Activated T-cell treated with anti-CD3 and anti-CD28 coated beads, Interleukin-2, amount 50 U/mL, for 24 hours (primary cell): ENCODE measurements at regions not wholly inside any gene's neighbourhood (a gene's known extent, or its start where the extent isn't known, plus 50 kb on each side); places are given as distances from the start of the nearest gene placed in this dataset.

Experiments used
- DNase-seq: peaks from one replicate; pipeline ENCODE4 v3.0.0-alpha.2; 2020
- H3K27ac Mint-ChIP-seq: 2 replicates; pipeline ENCODE4 v1.8.0; 2020; ENCODE audit warnings: mild to moderate bottlenecking, mixed read lengths
- H3K27me3 Mint-ChIP-seq: 2 replicates; pipeline ENCODE4 v1.8.0; 2020; ENCODE audit warnings: mixed read lengths
- H3K36me3 Mint-ChIP-seq: 2 replicates; pipeline ENCODE4 v1.8.0; 2020; ENCODE audit warnings: low read depth, mixed read lengths
- H3K4me1 Mint-ChIP-seq: 2 replicates; pipeline ENCODE4 v1.8.0; 2020; ENCODE audit warnings: low read depth, mixed read lengths
- H3K4me3 Mint-ChIP-seq: 2 replicates; pipeline ENCODE4 v1.8.0; 2020; ENCODE audit warnings: mild to moderate bottlenecking, moderate library complexity, mixed read lengths
- H3K9me3 Mint-ChIP-seq: 2 replicates; pipeline ENCODE4 v1.8.0; 2020; ENCODE audit warnings: mixed read lengths

DNA sequence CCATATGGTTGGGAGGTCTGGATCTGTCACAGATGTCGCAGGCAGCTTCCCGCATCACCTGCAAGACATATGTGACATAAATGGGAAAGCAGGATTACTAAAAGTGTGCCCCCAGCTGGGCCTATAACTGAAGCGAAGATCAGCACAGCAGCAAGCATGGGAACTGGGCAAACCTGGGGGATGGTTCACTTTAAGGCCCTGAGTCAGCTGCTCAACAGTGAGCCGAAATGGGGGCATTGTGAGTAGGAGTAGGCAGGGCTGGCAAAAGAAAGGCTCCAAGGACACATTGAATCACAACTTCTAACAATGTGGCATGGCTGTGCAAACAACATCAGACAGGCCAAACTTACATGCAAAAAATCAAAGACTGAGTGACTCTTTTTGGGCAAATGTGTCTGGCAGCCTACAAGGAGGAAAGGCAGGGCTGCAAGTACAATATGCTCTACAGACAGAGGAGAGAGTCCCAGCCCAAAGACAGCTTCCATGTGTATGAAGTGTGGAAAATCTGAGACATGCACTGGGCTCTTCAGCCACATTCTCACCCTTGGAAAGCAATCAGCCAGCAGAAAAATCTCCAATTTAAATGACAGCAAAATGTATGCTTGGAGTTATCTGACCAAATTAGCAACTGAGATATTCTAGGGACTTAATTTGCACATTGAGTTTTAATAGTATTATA lies 531.0 kb upstream of the MMS22L start:
- H3K27me3 Mint-ChIP-seq, result no peaks in the 10 kb centered on the region
- H3K36me3 Mint-ChIP-seq, result no peaks in the 10 kb centered on the region
- no peak for DNase-seq
- peaks cover 5% of the 10 kb centered on the region for H3K9me3 Mint-ChIP-seq
- no peak overlapping the region for H3K27ac Mint-ChIP-seq
- H3K4me1 Mint-ChIP-seq, result no peaks in the 10 kb centered on the region
- no peak overlapping the region for H3K4me3 Mint-ChIP-seq

DNA sequence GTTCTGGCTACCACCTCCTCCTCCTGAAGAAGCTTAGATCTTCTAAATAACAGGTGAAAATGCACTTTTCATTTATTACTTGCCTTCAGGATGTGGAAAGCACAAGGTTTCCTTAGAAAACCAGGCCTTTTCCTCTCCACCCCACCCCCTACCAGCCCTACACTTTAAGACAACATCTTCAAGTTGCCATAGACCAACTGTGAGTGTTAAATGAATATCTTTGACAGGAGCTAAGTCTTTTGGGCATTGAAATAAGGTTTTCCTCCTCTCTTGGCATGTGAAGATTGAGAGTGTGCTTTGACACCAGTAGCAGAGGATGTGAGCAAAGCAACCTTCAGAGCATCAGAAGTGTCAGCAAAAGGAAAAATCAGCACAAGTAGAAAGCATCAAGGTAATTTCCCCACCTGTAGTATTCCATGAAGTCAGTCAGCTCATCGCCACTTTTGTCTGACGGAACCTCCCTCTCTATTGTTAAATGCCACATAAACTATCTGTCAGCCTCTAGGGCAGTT lies 532.3 kb upstream of the MMS22L start:
- no peaks in the 10 kb centered on the region for H3K27me3 Mint-ChIP-seq

DNA sequence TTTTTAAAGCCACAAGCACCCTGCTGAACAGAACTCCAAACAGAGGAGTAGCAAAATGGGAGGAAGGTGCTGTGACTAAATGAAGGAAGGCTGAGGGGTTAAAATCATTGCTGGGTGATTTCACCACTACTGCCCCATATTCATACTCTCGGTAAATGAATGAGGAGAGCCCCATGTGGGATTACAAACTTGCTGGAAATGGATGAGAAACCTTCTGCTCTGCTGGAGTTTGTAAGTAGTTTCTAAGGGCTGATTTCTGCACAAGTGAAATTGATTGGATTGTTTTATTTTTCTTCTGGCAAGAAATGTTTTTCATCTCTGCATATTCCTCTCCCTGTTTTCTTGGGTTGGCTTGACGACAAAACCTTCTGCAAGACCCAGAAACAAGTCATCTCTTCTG lies 533.5 kb upstream of the MMS22L start:
- no peak overlapping the region for H3K27ac Mint-ChIP-seq
- no peak overlapping the region for H3K4me3 Mint-ChIP-seq
- H3K27me3 Mint-ChIP-seq, result no peaks in the 10 kb centered on the region
- DNase-seq, result no peak
- no peaks in the 10 kb centered on the region for H3K4me1 Mint-ChIP-seq
- peaks cover 3% of the 10 kb centered on the region for H3K9me3 Mint-ChIP-seq
- H3K36me3 Mint-ChIP-seq, result no peaks in the 10 kb centered on the region

More for the DNA sequence above, 532.3 kb upstream of the MMS22L start:
- Mint-ChIP-seq H3K9me3 (peaks cover 3% of the 10 kb centered on the region), H3K27ac (no peak overlapping the region), H3K36me3 (no peaks in the 10 kb centered on the region), H3K4me3 (no peak overlapping the region), H3K4me1 (no peaks in the 10 kb centered on the region)
- DNase-seq, result no peak

DNA sequence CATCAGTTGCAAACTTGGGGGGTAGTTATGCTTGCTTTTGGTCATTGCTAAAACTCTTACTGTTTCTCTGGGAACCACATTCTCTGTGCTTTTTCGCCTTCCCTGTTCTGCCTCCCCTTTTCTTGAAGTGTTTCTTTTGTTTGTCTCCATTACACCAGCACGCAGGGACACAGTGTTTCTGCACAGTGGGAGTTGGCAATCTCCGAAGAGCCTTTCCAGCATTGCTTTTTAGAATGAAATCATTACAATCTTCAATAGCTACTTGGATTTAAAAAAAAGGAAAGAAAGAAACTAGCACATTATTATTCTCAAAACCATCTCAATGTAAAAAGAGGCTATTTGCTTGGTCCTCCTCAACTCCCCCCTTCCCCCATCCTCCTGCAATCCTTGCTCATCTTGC lies 536.7 kb upstream of the MMS22L start:
- Mint-ChIP-seq H3K4me1 (no peaks in the 10 kb centered on the region), H3K36me3 (no peaks in the 10 kb centered on the region), H3K27me3 (no peaks in the 10 kb centered on the region), H3K9me3 (no peaks in the 10 kb centered on the region), H3K4me3 (no peak overlapping the region), H3K27ac (no peak overlapping the region)
- DNase-seq, result no peak

DNA sequence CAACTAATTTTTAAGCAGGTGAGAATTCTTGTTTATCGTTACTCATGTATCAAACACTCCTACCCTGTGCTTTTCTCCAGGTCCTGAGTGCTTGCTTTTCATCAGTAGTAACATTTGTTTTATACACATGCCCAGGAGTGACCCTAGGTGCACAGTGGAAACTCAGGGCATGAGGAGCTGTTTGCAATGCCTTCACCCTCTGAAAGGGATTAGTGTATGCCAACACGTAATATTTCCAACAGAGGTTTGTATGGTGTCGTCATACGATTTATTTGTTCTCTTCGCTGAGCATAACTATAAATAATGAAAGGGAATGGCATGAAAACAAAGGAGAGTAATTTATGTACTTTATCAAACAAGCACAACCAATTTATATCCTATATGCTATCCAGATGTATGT lies 537.4 kb upstream of the MMS22L start:
- DNase-seq, result no peak
- Mint-ChIP-seq H3K4me3 (no peak overlapping the region), H3K27ac (no peak overlapping the region), H3K27me3 (no peaks in the 10 kb centered on the region), H3K4me1 (no peaks in the 10 kb centered on the region), H3K36me3 (no peaks in the 10 kb centered on the region), H3K9me3 (no peaks in the 10 kb centered on the region)

DNA sequence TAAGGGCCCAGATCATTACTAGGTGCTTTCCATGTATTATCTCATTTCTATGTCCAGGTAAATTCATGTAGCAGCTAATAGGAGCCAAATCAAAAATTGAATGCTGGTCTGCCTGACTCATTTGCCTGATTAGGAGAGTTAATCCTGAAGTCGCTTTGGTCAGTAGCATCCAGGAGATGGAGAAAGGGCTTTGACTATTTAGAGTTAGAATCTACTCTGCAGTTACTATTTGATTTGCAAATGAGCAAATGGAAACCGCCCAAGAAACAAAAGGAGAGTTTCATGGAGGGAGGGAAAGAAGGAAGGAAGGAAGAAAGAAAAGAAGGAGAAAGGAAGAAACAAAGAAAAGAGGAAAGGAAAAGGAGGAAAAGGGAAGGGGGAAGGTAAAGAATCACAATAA lies 539.6 kb upstream of the MMS22L start:
- DNase-seq, result no peak
- H3K9me3 Mint-ChIP-seq, result no peaks in the 10 kb centered on the region
- no peaks in the 10 kb centered on the region for H3K36me3 Mint-ChIP-seq
- H3K27ac Mint-ChIP-seq, result no peak overlapping the region
- no peaks in the 10 kb centered on the region for H3K27me3 Mint-ChIP-seq
- no peak overlapping the region for H3K4me3 Mint-ChIP-seq
- H3K4me1 Mint-ChIP-seq, result no peaks in the 10 kb centered on the region

DNA sequence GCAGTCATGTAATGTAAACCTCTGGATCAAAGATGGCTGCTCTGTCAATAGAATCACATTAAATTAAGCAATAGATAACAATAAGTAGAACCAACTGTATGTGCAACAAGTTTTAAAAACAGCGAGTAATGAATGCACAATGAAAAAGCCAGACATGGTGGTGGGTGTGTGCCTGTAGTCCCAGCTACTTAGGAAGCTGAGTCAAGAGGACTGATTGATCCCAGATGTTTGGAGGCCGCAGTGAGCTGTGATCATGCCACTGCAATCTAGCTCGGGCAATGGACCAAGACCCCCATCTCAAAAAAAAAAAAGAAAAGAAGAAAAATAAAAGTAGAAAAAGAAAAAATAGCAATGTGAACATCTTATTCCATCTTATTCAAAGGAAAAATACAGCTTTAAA lies 558.7 kb upstream of the MMS22L start:
- no peak overlapping the region for H3K4me3 Mint-ChIP-seq
- H3K27ac Mint-ChIP-seq, result no peak overlapping the region
- no peaks in the 10 kb centered on the region for H3K4me1 Mint-ChIP-seq
- H3K36me3 Mint-ChIP-seq, result no peaks in the 10 kb centered on the region
- H3K27me3 Mint-ChIP-seq, result no peaks in the 10 kb centered on the region
- no peaks in the 10 kb centered on the region for H3K9me3 Mint-ChIP-seq
- DNase-seq, result no peak

DNA sequence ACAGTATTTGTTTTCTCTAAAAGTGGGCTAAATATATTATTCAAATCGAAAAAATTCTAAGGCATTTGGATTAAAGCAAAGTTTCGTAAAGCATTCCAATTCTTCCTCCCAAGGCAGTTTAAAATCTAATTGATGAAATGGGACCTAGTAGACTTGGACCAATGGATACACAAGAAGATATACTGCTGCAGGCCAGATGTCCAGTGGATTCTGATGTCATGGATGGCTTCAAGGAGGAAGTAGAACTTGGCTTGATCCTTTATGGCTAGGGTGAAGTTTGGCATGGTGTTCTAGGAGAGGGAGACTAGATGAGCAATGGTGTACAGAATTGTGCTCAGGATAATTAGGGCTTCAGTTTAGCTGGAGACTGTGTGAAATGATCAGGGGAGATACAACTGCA lies 559.5 kb upstream of the MMS22L start:
- no peak for DNase-seq
- no peaks in the 10 kb centered on the region for H3K36me3 Mint-ChIP-seq
- no peaks in the 10 kb centered on the region for H3K9me3 Mint-ChIP-seq
- H3K27ac Mint-ChIP-seq, result no peak overlapping the region
- H3K4me3 Mint-ChIP-seq, result no peak overlapping the region
- no peaks in the 10 kb centered on the region for H3K27me3 Mint-ChIP-seq
- no peaks in the 10 kb centered on the region for H3K4me1 Mint-ChIP-seq

DNA sequence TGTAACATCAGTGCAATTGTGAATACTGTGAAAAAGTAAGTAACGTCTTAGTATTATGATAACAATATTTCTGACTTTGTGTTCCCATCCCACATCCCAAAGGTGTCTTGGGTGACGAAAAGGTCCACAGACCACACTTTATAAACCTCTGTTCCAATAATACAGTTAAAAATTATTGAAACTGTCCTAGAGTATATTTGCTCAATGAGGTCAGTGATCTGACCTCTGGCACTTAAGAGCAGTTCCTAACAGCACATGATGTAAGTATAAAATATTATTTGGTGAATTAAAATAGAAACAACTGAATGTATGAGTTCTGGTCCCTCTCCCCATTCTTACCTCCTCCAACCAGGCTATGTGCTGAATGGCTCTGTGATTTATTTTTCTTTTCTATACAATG lies 566.4 kb upstream of the MMS22L start:
- Mint-ChIP-seq H3K4me1 (no peaks in the 10 kb centered on the region), H3K9me3 (no peaks in the 10 kb centered on the region), H3K27me3 (no peaks in the 10 kb centered on the region), H3K36me3 (no peaks in the 10 kb centered on the region), H3K27ac (no peak overlapping the region), H3K4me3 (no peak overlapping the region)
- DNase-seq, result no peak

DNA sequence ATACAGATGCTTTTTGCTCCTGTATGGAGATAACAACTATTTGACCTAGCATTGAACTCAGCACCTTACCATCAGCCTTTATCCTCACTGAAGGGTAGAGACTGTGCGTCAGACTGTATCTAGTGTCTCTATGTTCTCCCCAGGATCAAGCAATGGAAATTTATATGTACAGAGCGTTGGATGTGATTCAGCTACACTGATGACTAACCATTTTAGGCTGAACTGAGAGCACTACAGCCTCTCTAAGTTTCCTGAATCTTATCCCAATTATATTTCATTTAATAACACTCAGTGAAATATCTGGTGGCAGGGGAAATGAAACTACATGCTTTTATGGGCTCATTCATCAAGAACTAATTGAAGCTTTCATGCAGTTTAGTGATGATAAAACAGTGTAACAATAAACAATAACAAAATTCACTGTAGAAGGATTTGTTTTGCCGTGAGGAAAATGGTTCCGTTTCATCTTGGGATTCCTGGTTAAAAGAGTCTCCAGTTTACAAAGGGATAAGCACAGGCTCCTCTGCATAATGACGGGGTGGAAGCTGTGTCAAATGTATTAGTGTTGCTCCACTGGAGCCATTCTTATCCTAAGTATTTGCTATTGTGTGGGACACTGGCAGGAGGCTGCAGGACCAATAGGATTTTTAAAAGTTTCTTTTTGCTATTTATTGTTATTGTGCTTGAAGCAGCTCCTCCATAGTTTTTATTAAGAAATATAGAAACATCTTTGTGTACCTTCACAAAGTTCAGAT lies 567.6 kb upstream of the MMS22L start:
- H3K4me3 Mint-ChIP-seq, result no peak overlapping the region
- DNase-seq, result no peak
- no peaks in the 10 kb centered on the region for H3K36me3 Mint-ChIP-seq
- H3K9me3 Mint-ChIP-seq, result no peaks in the 10 kb centered on the region
- no peaks in the 10 kb centered on the region for H3K4me1 Mint-ChIP-seq
- H3K27me3 Mint-ChIP-seq, result no peaks in the 10 kb centered on the region
- no peak overlapping the region for H3K27ac Mint-ChIP-seq

DNA sequence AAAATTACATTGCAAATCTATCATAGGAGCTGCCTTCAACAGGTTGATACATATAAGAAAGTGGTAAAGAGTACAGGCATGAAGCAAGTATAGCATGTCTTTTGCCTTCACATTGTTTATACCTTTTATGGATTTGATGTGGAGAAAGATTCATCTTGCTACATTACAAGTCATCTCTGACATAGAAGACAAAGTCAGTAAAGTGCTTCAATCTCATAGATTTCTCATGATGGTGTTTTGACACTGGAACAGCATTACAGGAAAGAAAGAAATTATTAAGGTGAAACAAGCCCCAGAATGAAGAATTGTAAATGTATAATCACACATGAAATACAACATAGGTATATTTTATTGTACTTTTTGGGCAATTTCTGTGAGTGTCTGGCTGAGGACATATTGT lies 580.7 kb upstream of the MMS22L start:
- no peak for DNase-seq
- no peaks in the 10 kb centered on the region for H3K4me1 Mint-ChIP-seq
- no peaks in the 10 kb centered on the region for H3K36me3 Mint-ChIP-seq
- no peaks in the 10 kb centered on the region for H3K27me3 Mint-ChIP-seq
- no peak overlapping the region for H3K27ac Mint-ChIP-seq
- H3K9me3 Mint-ChIP-seq, result peaks cover 3% of the 10 kb centered on the region
- H3K4me3 Mint-ChIP-seq, result no peak overlapping the region

DNA sequence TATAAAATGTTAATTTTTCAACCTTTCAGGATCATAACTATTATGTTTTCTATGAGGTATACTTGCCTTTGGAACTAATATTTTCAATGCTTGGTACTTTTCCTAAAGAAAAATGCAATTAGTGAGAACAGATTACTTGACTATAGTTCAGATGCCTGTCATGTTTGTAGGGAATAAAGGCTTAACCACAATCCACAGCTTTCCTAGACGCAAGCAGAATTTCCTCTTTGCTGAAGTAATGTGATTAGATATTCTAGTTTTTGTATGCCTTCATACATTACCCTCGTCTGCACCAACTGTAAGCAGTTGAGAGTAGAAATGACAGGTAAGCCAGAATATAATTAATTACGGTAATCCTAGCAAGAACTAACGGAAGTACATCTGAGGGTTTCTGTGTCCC lies 581.4 kb upstream of the MMS22L start:
- DNase-seq, result no peak
- no peak overlapping the region for H3K27ac Mint-ChIP-seq
- H3K9me3 Mint-ChIP-seq, result peaks cover 3% of the 10 kb centered on the region
- H3K4me1 Mint-ChIP-seq, result no peaks in the 10 kb centered on the region
- H3K4me3 Mint-ChIP-seq, result no peak overlapping the region
- H3K36me3 Mint-ChIP-seq, result no peaks in the 10 kb centered on the region
- no peaks in the 10 kb centered on the region for H3K27me3 Mint-ChIP-seq

DNA sequence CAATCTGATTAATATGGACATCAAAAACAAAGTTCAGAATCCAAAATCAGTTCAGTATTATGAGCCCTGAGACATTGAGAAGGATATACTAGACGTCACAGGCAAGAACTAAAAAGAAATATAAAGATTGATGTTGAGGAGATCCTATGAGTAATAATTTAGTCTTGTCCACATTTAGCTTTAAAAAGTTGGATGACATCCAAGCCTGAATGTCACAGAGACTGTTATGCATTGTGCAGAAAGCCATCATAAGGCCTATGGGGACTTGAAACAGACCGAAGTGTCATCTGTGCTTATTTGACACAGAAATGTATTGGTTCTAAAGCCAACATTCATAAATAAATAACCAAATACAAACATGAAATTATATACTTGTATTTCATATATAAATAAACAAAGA lies 581.8 kb upstream of the MMS22L start:
- Mint-ChIP-seq H3K4me3 (no peak overlapping the region), H3K4me1 (no peaks in the 10 kb centered on the region), H3K27me3 (no peaks in the 10 kb centered on the region), H3K9me3 (peaks cover 3% of the 10 kb centered on the region), H3K27ac (no peak overlapping the region), H3K36me3 (no peaks in the 10 kb centered on the region)
- no peak for DNase-seq

DNA sequence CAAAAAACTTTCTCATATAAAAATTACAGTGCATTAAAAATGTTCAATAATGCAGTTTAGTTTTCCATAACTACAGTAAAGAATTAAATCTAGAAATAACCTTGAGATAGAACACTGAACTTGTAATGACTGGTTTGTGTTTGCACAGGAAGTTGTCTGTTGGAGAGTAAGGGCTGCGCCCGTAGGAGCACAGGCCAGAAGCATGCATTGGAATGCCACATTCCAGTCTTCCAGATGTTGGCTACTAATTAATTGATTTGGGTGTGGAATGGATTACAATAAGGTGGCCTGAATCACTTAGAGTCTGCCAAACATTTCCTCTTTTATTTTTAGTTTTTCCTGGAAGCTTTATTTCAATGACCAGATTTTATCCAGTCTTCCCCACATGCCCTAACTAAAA lies 582.6 kb upstream of the MMS22L start:
- peaks cover 3% of the 10 kb centered on the region for H3K9me3 Mint-ChIP-seq
- no peak overlapping the region for H3K4me3 Mint-ChIP-seq
- no peaks in the 10 kb centered on the region for H3K4me1 Mint-ChIP-seq
- DNase-seq, result no peak
- no peaks in the 10 kb centered on the region for H3K36me3 Mint-ChIP-seq
- H3K27me3 Mint-ChIP-seq, result no peaks in the 10 kb centered on the region
- no peak overlapping the region for H3K27ac Mint-ChIP-seq

DNA sequence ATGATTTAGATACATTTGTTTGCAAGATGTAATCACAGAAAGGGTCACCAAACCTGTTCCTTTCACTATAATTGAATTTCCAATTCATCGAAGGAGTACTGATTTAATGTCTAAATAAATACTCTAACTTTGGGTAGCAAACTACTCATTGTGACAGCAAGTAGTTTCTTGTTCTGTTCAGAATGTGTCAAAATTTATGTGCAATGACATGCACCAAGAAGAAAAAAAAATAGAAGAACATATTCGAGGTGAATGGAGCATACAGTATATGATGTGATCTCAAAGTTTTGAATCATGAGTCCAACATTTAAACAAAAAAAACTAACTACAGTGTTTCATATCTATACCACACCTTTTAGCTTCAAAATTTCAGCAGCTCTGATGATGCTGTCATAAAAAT lies 583.6 kb upstream of the MMS22L start:
- Mint-ChIP-seq H3K27me3 (no peaks in the 10 kb centered on the region), H3K27ac (no peak overlapping the region), H3K4me3 (no peak overlapping the region), H3K36me3 (no peaks in the 10 kb centered on the region), H3K4me1 (no peaks in the 10 kb centered on the region), H3K9me3 (peaks cover 3% of the 10 kb centered on the region)
- no peak for DNase-seq
